BLaER1 (cell line): ENCODE measurements at regions not wholly inside any gene's neighbourhood (a gene's known extent, or its start where the extent isn't known, plus 50 kb on each side); places are given as distances from the start of the nearest gene placed in this dataset.

Source experiments
- H3K27ac ChIP-seq: shearing (Covaris generic); formaldehyde crosslinking; 2 replicates; pipeline ENCODE4 v1.8.1; 2022
- H3K27me3 ChIP-seq: shearing (Covaris generic); formaldehyde crosslinking; 2 replicates; pipeline ENCODE4 v1.8.1; 2022
- H3K36me3 ChIP-seq: shearing (Covaris generic); formaldehyde crosslinking; 2 replicates; pipeline ENCODE4 v1.8.1; 2022
- H3K4me1 ChIP-seq: shearing (Covaris generic); formaldehyde crosslinking; 2 replicates; pipeline ENCODE4 v1.8.1; 2022
- H3K4me2 ChIP-seq: shearing (Covaris generic); formaldehyde crosslinking; 2 replicates; pipeline ENCODE4 v1.8.1; 2022
- H3K4me3 ChIP-seq: shearing (Covaris generic); formaldehyde crosslinking; 2 replicates; pipeline ENCODE4 v1.8.1; 2022
- H3K9ac ChIP-seq: shearing (Covaris generic); formaldehyde crosslinking; 2 replicates; pipeline ENCODE4 v1.8.1; 2022
- H3K9me3 ChIP-seq: shearing (Covaris generic); formaldehyde crosslinking; 2 replicates; pipeline ENCODE4 v1.8.1; 2022
- H4K20me1 ChIP-seq: shearing (Covaris generic); formaldehyde crosslinking; 2 replicates; pipeline ENCODE4 v1.8.1; 2022
- Cebpa-rat ChIP-seq: shearing (Covaris generic); IDR thresholded peaks from 2 replicates; pipeline ENCODE4 v1.8.1; 2022

GRCh38 chr13:31440132-31440531 lies 240.4 kb downstream of the B3GLCT start:
- H3K4me2 ChIP-seq = no peak overlapping the region
- H3K4me1 ChIP-seq = no peaks in the 10 kb centered on the region
- H3K36me3 ChIP-seq = no peaks in the 10 kb centered on the region
- H3K9me3 ChIP-seq = no peaks in the 10 kb centered on the region
- H3K4me3 ChIP-seq = no peak overlapping the region
- no peaks in the 10 kb centered on the region for H3K27me3 ChIP-seq
- no peak overlapping the region for H3K27ac ChIP-seq
- no peak for TF ChIP-seq Cebpa-rat
- H3K9ac ChIP-seq = no peak overlapping the region
- no peaks in the 10 kb centered on the region for H4K20me1 ChIP-seq

GRCh38 chr13:31441800-31442510 lies 242.2 kb downstream of the B3GLCT start:
- TF ChIP-seq Cebpa-rat = no peak
- H3K27ac ChIP-seq = no peak overlapping the region
- no peaks in the 10 kb centered on the region for H3K9me3 ChIP-seq

GRCh38 chr13:31442571-31442970 lies 242.8 kb downstream of the B3GLCT start:
- Histone ChIP-seq H4K20me1 (no peaks in the 10 kb centered on the region), H3K4me2 (no peak overlapping the region), H3K9me3 (no peaks in the 10 kb centered on the region), H3K9ac (no peak overlapping the region), H3K4me3 (no peak overlapping the region), H3K27ac (no peak overlapping the region), H3K4me1 (no peaks in the 10 kb centered on the region), H3K36me3 (no peaks in the 10 kb centered on the region), H3K27me3 (no peaks in the 10 kb centered on the region)
- TF ChIP-seq Cebpa-rat = no peak

More at GRCh38 chr13:31441800-31442510, 242.2 kb downstream of the B3GLCT start:
- Histone ChIP-seq H3K4me3 (no peak overlapping the region), H3K4me2 (no peak overlapping the region), H3K27me3 (no peaks in the 10 kb centered on the region), H3K36me3 (no peaks in the 10 kb centered on the region), H3K9ac (no peak overlapping the region), H4K20me1 (no peaks in the 10 kb centered on the region), H3K4me1 (no peaks in the 10 kb centered on the region)

- no peaks in the 10 kb centered on the region for H4K20me1 ChIP-seq
- H3K9ac ChIP-seq = no peak overlapping the region
- no peaks in the 10 kb centered on the region for H3K36me3 ChIP-seq
- H3K4me1 ChIP-seq = no peaks in the 10 kb centered on the region
- H3K4me2 ChIP-seq = no peak overlapping the region
- no peak overlapping the region for H3K27ac ChIP-seq
- no peak overlapping the region for H3K4me3 ChIP-seq
- TF ChIP-seq Cebpa-rat = no peak
- no peaks in the 10 kb centered on the region for H3K27me3 ChIP-seq
- H3K9me3 ChIP-seq = no peaks in the 10 kb centered on the region
Measured at GRCh38 chr13:31444266-31444856, 244.6 kb downstream of the B3GLCT start.

- Histone ChIP-seq H3K4me3 (no peak overlapping the region), H3K9ac (no peak overlapping the region), H3K36me3 (no peaks in the 10 kb centered on the region), H3K27ac (no peak overlapping the region), H3K4me2 (no peak overlapping the region), H3K9me3 (no peaks in the 10 kb centered on the region), H3K27me3 (no peaks in the 10 kb centered on the region), H4K20me1 (no peaks in the 10 kb centered on the region), H3K4me1 (no peaks in the 10 kb centered on the region)
- TF ChIP-seq Cebpa-rat = no peak
Measured at GRCh38 chr13:31452525-31452924, 252.8 kb downstream of the B3GLCT start.

GRCh38 chr13:31455581-31455980 lies 255.8 kb downstream of the B3GLCT start:
- no peaks in the 10 kb centered on the region for H3K4me1 ChIP-seq
- no peak overlapping the region for H3K4me2 ChIP-seq
- no peaks in the 10 kb centered on the region for H3K9me3 ChIP-seq
- H3K4me3 ChIP-seq = no peak overlapping the region
- no peak overlapping the region for H3K27ac ChIP-seq
- H4K20me1 ChIP-seq = no peaks in the 10 kb centered on the region
- no peaks in the 10 kb centered on the region for H3K36me3 ChIP-seq
- no peaks in the 10 kb centered on the region for H3K27me3 ChIP-seq
- H3K9ac ChIP-seq = no peak overlapping the region
- TF ChIP-seq Cebpa-rat = no peak

- Histone ChIP-seq H3K4me3 (no peak overlapping the region), H3K27ac (no peak overlapping the region), H3K4me1 (no peaks in the 10 kb centered on the region), H3K9me3 (no peaks in the 10 kb centered on the region), H3K36me3 (no peaks in the 10 kb centered on the region), H3K27me3 (no peaks in the 10 kb centered on the region), H3K4me2 (no peak overlapping the region), H4K20me1 (no peaks in the 10 kb centered on the region), H3K9ac (no peak overlapping the region)
- no peak for TF ChIP-seq Cebpa-rat
Measured at GRCh38 chr13:31456056-31456455, 256.3 kb downstream of the B3GLCT start.

GRCh38 chr13:31460061-31460460 lies 260.3 kb downstream of the B3GLCT start:
- H3K27me3 ChIP-seq = no peaks in the 10 kb centered on the region
- H3K27ac ChIP-seq = no peak overlapping the region
- TF ChIP-seq Cebpa-rat = no peak
- no peaks in the 10 kb centered on the region for H3K9me3 ChIP-seq
- H3K36me3 ChIP-seq = no peaks in the 10 kb centered on the region
- H3K4me3 ChIP-seq = no peak overlapping the region
- H3K9ac ChIP-seq = no peak overlapping the region
- no peak overlapping the region for H3K4me2 ChIP-seq
- H4K20me1 ChIP-seq = no peaks in the 10 kb centered on the region
- H3K4me1 ChIP-seq = no peaks in the 10 kb centered on the region

- no peaks in the 10 kb centered on the region for H3K36me3 ChIP-seq
- no peaks in the 10 kb centered on the region for H4K20me1 ChIP-seq
- no peak overlapping the region for H3K27ac ChIP-seq
- no peak overlapping the region for H3K9ac ChIP-seq
- no peak overlapping the region for H3K4me2 ChIP-seq
- TF ChIP-seq Cebpa-rat = no peak
- H3K4me1 ChIP-seq = no peaks in the 10 kb centered on the region
- H3K4me3 ChIP-seq = no peak overlapping the region
- H3K9me3 ChIP-seq = no peaks in the 10 kb centered on the region
- H3K27me3 ChIP-seq = no peaks in the 10 kb centered on the region
Measured at GRCh38 chr13:31461923-31462322, 262.1 kb downstream of the B3GLCT start.

GRCh38 chr13:31462766-31463165 lies 263.0 kb downstream of the B3GLCT start:
- H3K27me3 ChIP-seq = no peaks in the 10 kb centered on the region
- no peak overlapping the region for H3K27ac ChIP-seq
- H3K4me1 ChIP-seq = no peaks in the 10 kb centered on the region
- H3K9me3 ChIP-seq = no peaks in the 10 kb centered on the region
- H3K4me3 ChIP-seq = no peak overlapping the region
- TF ChIP-seq Cebpa-rat = no peak
- H4K20me1 ChIP-seq = no peaks in the 10 kb centered on the region
- no peak overlapping the region for H3K9ac ChIP-seq
- no peak overlapping the region for H3K4me2 ChIP-seq
- H3K36me3 ChIP-seq = no peaks in the 10 kb centered on the region
